ENCODE measurements at regions not wholly inside any gene's neighbourhood (a gene's known extent, or its start where the extent isn't known, plus 50 kb on each side); places are given as distances from the start of the nearest gene placed in this dataset.
"Not testable (repeated sequence)": the region's sequence is repeated elsewhere in the genome, so short reads cannot be mapped to it uniquely, and the experiment has no call there.

DNA sequence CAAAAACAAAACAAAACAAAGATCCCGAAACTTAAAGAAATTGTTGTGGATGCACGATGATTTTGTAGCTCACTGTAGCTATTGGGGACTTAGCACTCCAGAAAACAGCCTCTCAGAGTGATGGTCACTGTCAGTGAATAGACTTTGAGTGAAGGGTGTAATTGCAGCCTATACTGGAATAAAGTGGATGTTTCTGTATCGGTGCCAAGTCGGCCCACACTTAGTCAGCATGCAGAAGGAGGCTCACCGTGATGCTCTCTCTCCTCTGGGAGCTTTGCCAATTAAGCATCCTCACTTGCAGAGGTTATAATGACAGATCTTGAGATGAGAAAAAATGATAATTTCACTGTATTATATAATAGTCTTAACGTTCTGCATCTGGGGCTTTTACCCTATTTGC, 67.5 kb upstream of the SEC22B start:
- DNase-seq (ENCODE audit: low spot score); intact Hi-C loops (cut with DNase I): not testable (repeated sequence)

DNA sequence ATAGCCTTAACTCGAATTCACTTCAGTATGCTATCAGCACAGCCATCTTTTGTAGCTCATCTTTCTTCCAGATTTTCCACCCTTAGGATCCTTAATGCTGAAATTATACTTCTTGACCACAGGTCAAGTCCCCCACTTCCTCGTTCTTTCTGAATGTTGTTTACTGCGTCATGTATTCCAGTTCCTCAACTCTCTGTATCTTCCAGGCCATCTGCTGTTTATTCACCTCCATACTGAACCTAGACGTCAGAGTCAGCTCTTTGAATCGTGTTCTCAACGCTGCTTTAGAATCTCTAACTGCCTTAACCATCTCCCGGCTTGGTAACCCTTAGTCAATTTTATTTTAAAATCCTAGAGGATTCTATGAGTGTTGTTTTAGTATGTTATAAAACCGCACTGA, 66.3 kb upstream of the SEC22B start:
- DNase-seq (ENCODE audit: low spot score); intact Hi-C loops (cut with DNase I): not testable (repeated sequence)

DNA sequence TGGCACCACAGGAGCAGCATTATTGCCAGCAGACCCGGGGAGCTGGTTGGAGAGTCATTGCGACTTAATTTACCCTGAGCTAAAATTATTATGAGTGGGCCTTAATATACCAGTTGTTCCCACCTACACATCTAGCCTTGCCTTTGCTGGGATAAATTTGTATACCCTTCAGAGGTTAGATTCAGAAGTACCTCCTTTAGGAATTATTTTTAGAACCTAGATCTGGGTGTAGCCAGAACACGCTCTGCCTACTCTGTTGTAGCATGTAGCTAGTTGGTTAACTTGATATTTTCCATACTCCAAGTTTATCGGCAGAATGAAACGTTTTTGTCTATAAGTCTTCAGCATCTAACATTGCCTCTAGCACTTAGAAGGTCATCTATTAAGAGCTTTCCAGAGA, 65.5 kb upstream of the SEC22B start:
- intact Hi-C loops (cut with DNase I); DNase-seq (ENCODE audit: low spot score): not testable (repeated sequence)

DNA sequence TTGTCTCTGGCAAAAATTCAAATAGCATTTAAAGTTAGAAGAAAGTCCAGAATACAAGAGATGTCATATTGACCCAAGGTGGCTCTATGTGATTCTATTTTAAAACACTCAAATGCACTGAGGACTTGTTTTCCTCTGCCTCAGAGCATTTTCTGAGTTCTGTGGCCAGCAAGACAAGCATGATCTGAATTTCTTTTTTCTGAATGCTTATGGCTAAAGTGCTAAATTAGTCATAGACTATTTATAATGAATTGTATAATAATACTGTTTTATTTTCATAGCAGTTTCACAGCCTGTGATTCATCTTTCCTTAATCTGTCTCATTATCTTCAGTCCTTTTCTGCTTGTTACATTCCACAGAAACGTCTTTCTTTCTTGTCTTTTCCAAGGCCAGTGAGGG, 63.9 kb upstream of the SEC22B start:
- DNase-seq (ENCODE audit: low spot score); intact Hi-C loops (cut with DNase I): not testable (repeated sequence)

DNA sequence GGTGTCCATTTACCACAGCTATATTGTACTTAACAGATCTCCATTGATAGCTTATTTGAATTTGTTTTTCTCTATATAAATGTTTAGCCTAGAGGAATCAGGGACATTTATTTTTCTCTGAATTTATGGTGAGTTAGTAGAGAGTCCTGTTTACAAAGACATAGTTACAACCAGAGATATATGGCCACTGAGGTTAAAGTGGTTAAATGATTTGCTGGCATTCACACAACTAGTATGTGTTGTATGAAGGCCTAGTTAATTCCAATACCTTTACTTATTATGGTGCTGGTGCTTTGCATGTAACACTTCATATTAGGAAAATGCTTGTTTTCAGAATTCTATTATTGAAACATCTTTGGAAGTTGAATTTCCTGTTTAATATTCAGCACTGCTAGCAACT, 63.0 kb upstream of the SEC22B start:
- DNase-seq (ENCODE audit: low spot score); intact Hi-C loops (cut with DNase I): not testable (repeated sequence)

DNA sequence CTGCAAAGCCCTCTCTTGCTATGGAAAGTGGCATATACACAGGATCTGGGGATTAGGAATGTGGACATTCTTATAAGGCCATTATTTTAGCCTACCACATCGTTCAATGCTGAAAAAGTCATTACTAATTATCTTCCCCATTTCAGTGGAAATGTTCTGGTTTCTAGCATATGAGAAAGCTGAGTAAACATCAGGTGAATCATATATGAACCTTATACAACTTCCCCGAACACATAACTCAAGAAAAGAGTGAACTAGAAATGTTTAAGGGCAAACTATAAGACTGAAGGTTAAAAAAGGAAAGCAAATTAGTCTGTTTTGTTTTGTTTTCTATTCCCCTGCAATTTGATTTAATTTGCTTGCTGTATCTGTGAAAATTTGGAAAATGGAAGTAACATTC, 62.5 kb upstream of the SEC22B start:
- intact Hi-C loops (cut with DNase I) = not testable (repeated sequence)

DNA sequence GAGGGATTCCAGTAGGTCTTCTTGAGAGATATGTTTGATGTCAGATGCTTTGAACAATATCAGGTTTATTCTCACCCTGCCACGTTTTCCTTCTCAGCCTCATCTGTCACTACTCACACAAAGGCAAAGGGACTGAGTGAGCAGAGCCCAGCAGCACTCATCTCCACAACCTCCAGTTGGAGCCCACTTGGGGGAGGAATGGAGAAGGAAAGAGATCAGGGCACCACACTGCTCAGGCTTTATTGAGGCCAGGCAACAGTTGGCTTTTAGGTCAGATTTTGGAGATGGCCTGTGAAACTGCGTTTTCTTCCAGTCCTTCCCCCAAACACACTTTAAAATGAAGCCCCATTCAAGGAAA, 57.3 kb upstream of the SEC22B start:
- DNase-seq (ENCODE audit: low spot score); intact Hi-C loops (cut with DNase I): not testable (repeated sequence)

More for the DNA sequence above, 62.5 kb upstream of the SEC22B start:
- DNase-seq (ENCODE audit: low spot score) = not testable (repeated sequence)

DNA sequence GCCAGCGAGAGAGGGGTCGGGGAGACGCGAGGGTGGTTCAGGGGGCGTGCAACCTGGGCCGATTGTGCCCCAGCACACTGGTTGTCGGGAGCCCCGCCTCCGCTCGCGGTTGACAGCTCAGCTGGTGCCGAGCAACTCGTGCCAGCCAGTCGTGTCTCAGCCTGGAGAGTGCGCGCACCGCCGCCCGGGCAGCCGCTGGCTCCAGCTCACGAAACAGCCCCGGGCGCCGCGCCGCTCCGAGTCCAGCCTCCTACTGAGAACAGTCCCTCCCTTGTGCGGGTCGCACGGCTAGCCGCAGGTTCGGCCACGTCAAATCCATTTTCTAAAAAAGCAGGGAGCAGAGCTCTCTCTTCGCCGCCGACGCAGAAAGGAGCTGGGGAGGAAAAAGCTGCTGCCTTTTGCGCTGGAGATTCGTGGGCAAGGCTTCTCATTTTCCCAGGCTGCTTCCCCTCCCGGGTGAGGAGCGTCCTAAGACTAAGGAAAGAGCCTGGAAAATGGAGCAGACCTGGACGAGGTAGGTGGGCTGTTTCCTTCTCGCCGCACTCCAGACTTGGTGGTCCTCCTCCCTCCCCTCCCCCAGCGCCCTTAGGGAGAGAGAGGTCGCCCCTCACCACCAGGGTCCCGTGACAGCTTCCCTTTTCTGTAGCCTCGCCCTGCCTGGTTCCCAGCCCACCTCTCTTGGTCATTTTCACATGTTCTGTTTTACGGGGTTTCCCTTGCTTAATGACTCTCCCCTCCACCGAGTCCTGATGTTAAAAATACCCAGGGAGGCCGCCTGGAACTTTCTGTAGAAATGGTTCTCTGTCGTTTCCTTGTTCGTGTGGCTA, 56.7 kb upstream of the SEC22B start:
- intact Hi-C loops (cut with DNase I) = not testable (repeated sequence)

DNA sequence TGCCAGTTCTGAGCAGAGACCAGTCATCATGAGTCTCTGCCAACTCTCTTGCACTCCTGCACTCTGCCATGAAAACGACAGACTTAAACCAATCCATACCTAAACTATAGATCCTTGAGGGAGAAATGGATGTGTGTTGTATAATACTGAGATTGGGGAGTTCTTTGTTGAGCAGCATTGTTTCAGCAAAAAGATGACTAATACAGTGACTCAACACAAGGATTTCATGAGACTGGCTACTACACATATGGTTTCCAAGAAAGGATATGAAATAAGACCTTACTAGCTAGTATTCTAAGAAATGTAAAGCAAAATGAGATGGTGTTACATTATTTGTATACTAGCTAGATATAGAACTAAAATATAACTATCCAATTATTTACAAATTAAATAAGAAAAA, 53.5 kb upstream of the SEC22B start:
- intact Hi-C loops (cut with DNase I); DNase-seq (ENCODE audit: low spot score): not testable (repeated sequence)

More for the DNA sequence above, 56.7 kb upstream of the SEC22B start:
- not testable (repeated sequence) for DNase-seq (ENCODE audit: low spot score)

Measured in posterior vena cava (tissue), 2 donors.